Effector memory CD4-positive, alpha-beta T cell (primary cell): ENCODE measurements at regions not wholly inside any gene's neighbourhood (a gene's known extent, or its start where the extent isn't known, plus 50 kb on each side); places are given as distances from the start of the nearest gene placed in this dataset.

Experiments used
- DNase-seq, 3 donors: peaks; one replicate each; pipeline ENCODE4 v3.0.0-alpha.2; 2020
- H3K27ac ChIP-seq: 2 replicates; pipeline ENCODE4 v1.7.0; 2013; ENCODE audit warnings: mild to moderate bottlenecking, low read length, moderate library complexity; ENCODE audit not compliant: insufficient read depth, poor library complexity, severe bottlenecking
- H3K27me3 ChIP-seq: replicated peaks from 2 replicates; pipeline ENCODE4 v1.7.0; 2013; ENCODE audit warnings: mild to moderate bottlenecking, low read length; ENCODE audit not compliant: insufficient read depth, control insufficient read depth, poor library complexity, severe bottlenecking
- H3K36me3 ChIP-seq: 2 replicates; pipeline ENCODE4 v1.7.0; 2013; ENCODE audit warnings: mild to moderate bottlenecking, low read length, moderate library complexity; ENCODE audit not compliant: control insufficient read depth, insufficient read depth
- H3K4me1 ChIP-seq: 2 replicates; pipeline ENCODE4 v1.7.0; 2013; ENCODE audit warnings: low read length, mild to moderate bottlenecking; ENCODE audit not compliant: control insufficient read depth, insufficient read depth, poor library complexity, severe bottlenecking
- H3K4me3 ChIP-seq: 2 replicates; pipeline ENCODE4 v1.7.0; 2013; ENCODE audit warnings: low read length, low read depth, mild to moderate bottlenecking; ENCODE audit not compliant: insufficient read depth, poor library complexity, severe bottlenecking
- H3K9me3 ChIP-seq: 2 replicates; pipeline ENCODE4 v1.7.0; 2013; ENCODE audit warnings: mild to moderate bottlenecking, low read length, moderate library complexity; ENCODE audit not compliant: control insufficient read depth

GRCh38 chr10:4256971-4257370 is 472.0 kb upstream of the KLF6 start:
- Histone ChIP-seq H3K27me3 (no peaks in the 10 kb centered on the region), H3K27ac (no peak overlapping the region), H3K36me3 (no peaks in the 10 kb centered on the region), H3K4me3 (no peak overlapping the region), H3K4me1 (no peaks in the 10 kb centered on the region), H3K9me3 (no peaks in the 10 kb centered on the region)
- no peak for DNase-seq

- DNase-seq = no peak
- Histone ChIP-seq H3K4me1 (no peaks in the 10 kb centered on the region), H3K27me3 (no peaks in the 10 kb centered on the region), H3K27ac (no peak overlapping the region), H3K9me3 (no peaks in the 10 kb centered on the region), H3K4me3 (no peak overlapping the region), H3K36me3 (no peaks in the 10 kb centered on the region)
Measured at GRCh38 chr10:4255751-4256150, 470.7 kb upstream of the KLF6 start.

- no peaks in the 10 kb centered on the region for H3K9me3 ChIP-seq
Measured at GRCh38 chr10:4254101-4254994, 469.3 kb upstream of the KLF6 start.

GRCh38 chr10:4252701-4253100 is 467.7 kb upstream of the KLF6 start:
- Histone ChIP-seq H3K4me3 (no peak overlapping the region), H3K27ac (no peak overlapping the region), H3K9me3 (no peaks in the 10 kb centered on the region), H3K27me3 (no peaks in the 10 kb centered on the region), H3K4me1 (no peaks in the 10 kb centered on the region), H3K36me3 (no peaks in the 10 kb centered on the region)
- no peak for DNase-seq

More at GRCh38 chr10:4254101-4254994, 469.3 kb upstream of the KLF6 start:
- H3K4me1 ChIP-seq = no peaks in the 10 kb centered on the region
- no peaks in the 10 kb centered on the region for H3K27me3 ChIP-seq
- H3K4me3 ChIP-seq = no peak overlapping the region
- H3K27ac ChIP-seq = no peak overlapping the region
- DNase-seq = no peak
- H3K36me3 ChIP-seq = no peaks in the 10 kb centered on the region

GRCh38 chr10:4250587-4250887 is 465.5 kb upstream of the KLF6 start:
- Histone ChIP-seq H3K27me3 (no peaks in the 10 kb centered on the region), H3K27ac (no peak overlapping the region), H3K4me3 (no peak overlapping the region), H3K9me3 (no peaks in the 10 kb centered on the region), H3K4me1 (no peaks in the 10 kb centered on the region), H3K36me3 (no peaks in the 10 kb centered on the region)
- DNase-seq = no peak

GRCh38 chr10:4249841-4250586 is 465.0 kb upstream of the KLF6 start:
- Histone ChIP-seq H3K27me3 (no peaks in the 10 kb centered on the region), H3K9me3 (no peaks in the 10 kb centered on the region), H3K4me1 (no peaks in the 10 kb centered on the region), H3K27ac (no peak overlapping the region), H3K4me3 (no peak overlapping the region), H3K36me3 (no peaks in the 10 kb centered on the region)
- DNase-seq = no peak

- no peak overlapping the region for H3K27ac ChIP-seq
- H3K4me3 ChIP-seq = no peak overlapping the region
- no peaks in the 10 kb centered on the region for H3K36me3 ChIP-seq
- H3K27me3 ChIP-seq = no peaks in the 10 kb centered on the region
- DNase-seq = no peak
- no peaks in the 10 kb centered on the region for H3K9me3 ChIP-seq
- H3K4me1 ChIP-seq = no peaks in the 10 kb centered on the region
Measured at GRCh38 chr10:4247379-4247778, 462.4 kb upstream of the KLF6 start.

GRCh38 chr10:4246881-4247358 is 461.9 kb upstream of the KLF6 start:
- Histone ChIP-seq H3K4me1 (no peaks in the 10 kb centered on the region), H3K4me3 (no peak overlapping the region), H3K27me3 (no peaks in the 10 kb centered on the region), H3K27ac (no peak overlapping the region), H3K9me3 (no peaks in the 10 kb centered on the region), H3K36me3 (no peaks in the 10 kb centered on the region)
- DNase-seq = no peak

GRCh38 chr10:4243651-4244050 is 458.6 kb upstream of the KLF6 start:
- H3K27me3 ChIP-seq = no peaks in the 10 kb centered on the region
- no peak overlapping the region for H3K4me3 ChIP-seq
- no peaks in the 10 kb centered on the region for H3K9me3 ChIP-seq
- H3K27ac ChIP-seq = no peak overlapping the region
- DNase-seq = no peak
- no peaks in the 10 kb centered on the region for H3K36me3 ChIP-seq
- no peaks in the 10 kb centered on the region for H3K4me1 ChIP-seq

GRCh38 chr10:4243169-4243568 is 458.2 kb upstream of the KLF6 start:
- H3K9me3 ChIP-seq = no peaks in the 10 kb centered on the region
- H3K4me3 ChIP-seq = no peak overlapping the region
- no peak for DNase-seq
- H3K27ac ChIP-seq = no peak overlapping the region
- H3K27me3 ChIP-seq = no peaks in the 10 kb centered on the region
- no peaks in the 10 kb centered on the region for H3K4me1 ChIP-seq
- no peaks in the 10 kb centered on the region for H3K36me3 ChIP-seq
